Left lung (tissue), 4 donors: ENCODE measurements at regions not wholly inside any gene's neighbourhood (a gene's known extent, or its start where the extent isn't known, plus 50 kb on each side); places are given as distances from the start of the nearest gene placed in this dataset.
A peak's percentile ranks its signal among the peaks of the same experiment; 100 is the strongest.

Experiments
- ATAC-seq: fragments of 200-7000 bp; cut with Tn5 transposase; one replicate; pipeline ENCODE4 v1.9.1; 2020; ENCODE audit warnings: moderate library complexity
- DNase-seq, 4 donors: peaks; one replicate each; pipeline ENCODE4 v3.0.0-alpha.2; 2013 to 2020
- H3K27ac ChIP-seq, 2 donors: fragments of 200-600 bp; sonication (generic) in 1 of 2; one replicate each; pipeline versions ENCODE4 v1.5.0 to v1.8.0; 2020 to 2021
- H3K27me3 ChIP-seq, 2 donors: fragments of 200-600 bp; sonication (generic) in 1 of 2; one replicate each; pipeline versions ENCODE4 v1.5.0 to v1.8.0; 2020 to 2021
- H3K36me3 ChIP-seq, 2 donors: fragments of 200-600 bp; sonication (generic) in 1 of 2; one replicate each; pipeline versions ENCODE4 v1.5.0 to v1.8.0; 2020 to 2021
- H3K4me1 ChIP-seq, 2 donors: fragments of 200-600 bp; one replicate each; pipeline ENCODE4 v1.8.0; 2021
- H3K4me3 ChIP-seq, 2 donors: fragments of 200-600 bp; sonication (generic) in 1 of 2; one replicate each; pipeline versions ENCODE4 v1.5.0 to v1.8.0; 2020 to 2021; ENCODE audit warnings: mild to moderate bottlenecking in 1 of 2
- H3K9me3 ChIP-seq, 2 donors: fragments of 200-600 bp; sonication (generic) in 1 of 2; one replicate each; pipeline versions ENCODE4 v1.5.0 to v1.8.0; 2020 to 2021
- intact Hi-C, 2 donors: fragments of 100-400 bp; cut with DNase I; formaldehyde crosslinking; loops; one replicate each; pipeline versions ENCODE4 v1.11.2 to v1.14.2; 2022
- TF ChIP-seq, protein P1 (sequence below), 2 donors: fragments of 200-600 bp; sonication (generic) in 1 of 2; IDR thresholded peaks; one replicate each; pipeline versions ENCODE4 v1.5.0 to v1.8.0; 2021; ENCODE audit warnings: antibody characterized with exemption in 2 of 2
- donor health status: DM: no; HTN: yes; CAD: no.
- donor health status: DM: no; HTN: no; CAD: no.

DNA sequence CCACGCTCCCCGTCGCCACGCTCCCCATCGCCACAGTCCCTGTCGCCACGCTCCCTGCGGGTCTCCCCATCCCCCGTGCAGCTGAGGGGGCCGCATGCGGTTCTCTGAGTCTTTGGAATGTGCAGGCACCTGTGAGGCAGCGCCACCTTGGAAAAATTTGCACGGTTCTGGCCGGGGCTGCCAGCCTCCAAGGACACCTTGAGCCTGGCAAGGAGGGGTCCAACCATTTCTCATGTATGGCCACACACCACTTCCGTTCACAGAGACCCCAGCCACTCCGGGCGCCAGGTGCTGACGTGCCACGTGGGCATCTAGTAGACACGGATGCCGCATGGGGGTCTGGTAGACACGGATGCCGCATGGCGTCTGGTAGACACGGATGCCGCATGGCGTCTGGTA, 70.5 kb upstream of the ADGRA1 start:
- Histone ChIP-seq H3K27ac (no peak overlapping the region), H3K36me3 (no peaks in the 10 kb centered on the region), H3K4me3 (no peak overlapping the region), H3K9me3 (no peaks in the 10 kb centered on the region), H3K4me1 (peaks cover 0 to 28% of the 10 kb centered on the region in 2 donors), H3K27me3 (peaks cover 0 to 43% of the 10 kb centered on the region in 2 donors)
- no peak for ATAC-seq
- TF ChIP-seq, protein P1, sequence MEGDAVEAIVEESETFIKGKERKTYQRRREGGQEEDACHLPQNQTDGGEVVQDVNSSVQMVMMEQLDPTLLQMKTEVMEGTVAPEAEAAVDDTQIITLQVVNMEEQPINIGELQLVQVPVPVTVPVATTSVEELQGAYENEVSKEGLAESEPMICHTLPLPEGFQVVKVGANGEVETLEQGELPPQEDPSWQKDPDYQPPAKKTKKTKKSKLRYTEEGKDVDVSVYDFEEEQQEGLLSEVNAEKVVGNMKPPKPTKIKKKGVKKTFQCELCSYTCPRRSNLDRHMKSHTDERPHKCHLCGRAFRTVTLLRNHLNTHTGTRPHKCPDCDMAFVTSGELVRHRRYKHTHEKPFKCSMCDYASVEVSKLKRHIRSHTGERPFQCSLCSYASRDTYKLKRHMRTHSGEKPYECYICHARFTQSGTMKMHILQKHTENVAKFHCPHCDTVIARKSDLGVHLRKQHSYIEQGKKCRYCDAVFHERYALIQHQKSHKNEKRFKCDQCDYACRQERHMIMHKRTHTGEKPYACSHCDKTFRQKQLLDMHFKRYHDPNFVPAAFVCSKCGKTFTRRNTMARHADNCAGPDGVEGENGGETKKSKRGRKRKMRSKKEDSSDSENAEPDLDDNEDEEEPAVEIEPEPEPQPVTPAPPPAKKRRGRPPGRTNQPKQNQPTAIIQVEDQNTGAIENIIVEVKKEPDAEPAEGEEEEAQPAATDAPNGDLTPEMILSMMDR (IDR thresholded peaks at IDR 0.05) = no peak
- peak in 1 of 4 donors; percentile 58 for DNase-seq
- intact Hi-C loops = no loop called here

DNA sequence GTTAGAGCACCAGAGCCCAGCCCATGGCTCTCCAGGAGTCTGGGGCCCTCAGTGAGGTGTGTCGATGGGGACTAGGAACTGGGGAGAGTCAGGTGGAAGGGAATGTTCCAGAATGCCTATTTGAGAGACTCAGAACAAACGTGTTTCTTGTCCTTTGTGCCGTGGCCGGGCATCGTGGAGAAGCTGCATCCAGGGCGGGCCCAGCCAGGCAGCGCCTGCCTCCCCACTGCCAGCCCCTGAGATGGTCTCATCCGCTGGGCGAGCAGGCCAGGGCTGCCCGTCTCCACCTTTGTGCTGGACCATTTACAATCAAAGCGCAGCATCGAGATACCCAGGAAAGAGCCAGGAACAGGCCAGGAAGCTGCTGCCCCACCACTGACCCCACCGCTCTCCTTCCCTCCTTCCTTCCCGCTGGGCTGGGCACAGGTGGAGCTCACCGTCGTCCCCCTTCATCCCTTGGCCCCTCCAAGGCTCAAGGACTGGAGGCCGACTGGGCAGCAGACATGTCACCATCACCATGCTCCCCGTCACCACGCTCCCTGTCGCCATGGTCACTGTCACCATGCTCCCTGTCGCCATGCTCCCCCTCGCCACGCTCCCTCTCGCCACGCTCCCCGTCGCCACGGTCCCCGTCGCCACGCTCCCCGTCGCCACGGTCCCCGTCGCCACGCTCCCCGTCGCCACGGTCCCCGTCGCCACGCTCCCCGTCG, 71.1 kb upstream of the ADGRA1 start:
- Histone ChIP-seq H3K36me3 (no peaks in the 10 kb centered on the region), H3K27me3 (peaks cover 0 to 38% of the 10 kb centered on the region in 2 donors), H3K9me3 (no peaks in the 10 kb centered on the region), H3K27ac (no peak overlapping the region), H3K4me1 (peaks cover 0 to 34% of the 10 kb centered on the region in 2 donors), H3K4me3 (no peak overlapping the region)
- intact Hi-C loops = no loop called here
- TF ChIP-seq, protein P1 (IDR thresholded peaks at IDR 0.05) = no peak
- DNase-seq (peak in 1 of 4 donors; percentile 74), ATAC-seq (no peak)

DNA sequence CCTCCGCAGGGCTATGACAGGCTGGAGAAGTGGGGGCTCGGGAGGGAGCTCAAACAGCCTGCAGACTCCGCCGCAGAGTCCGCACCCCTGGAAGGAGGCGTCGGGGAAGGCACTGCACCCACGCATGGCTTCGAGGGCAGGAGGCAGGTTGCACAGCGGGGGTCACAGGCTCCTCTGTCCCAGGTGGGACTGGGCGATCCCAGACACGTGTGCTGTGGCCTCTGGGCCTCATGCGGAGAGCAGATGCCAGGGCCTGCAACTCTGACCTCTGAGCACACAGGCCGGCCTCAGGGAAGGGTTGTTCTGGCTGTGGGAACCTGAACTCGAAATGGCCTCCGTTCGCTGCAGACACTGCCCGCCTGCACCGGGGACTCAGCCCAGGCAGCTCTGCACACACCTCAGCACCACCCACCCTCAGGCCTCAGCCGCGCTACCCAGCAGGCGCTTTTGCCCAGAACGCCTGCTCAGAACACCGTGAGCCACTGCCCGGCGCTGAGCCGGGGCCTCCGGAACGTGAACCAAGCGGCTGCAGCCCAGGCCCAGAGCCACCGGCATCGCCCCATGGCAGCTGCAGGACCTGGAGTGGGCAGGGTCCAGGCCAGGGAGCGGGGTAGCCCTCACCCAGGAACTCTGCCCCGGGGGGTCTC, 71.8 kb upstream of the ADGRA1 start:
- DNase-seq (peak in 1 of 4 donors; percentile 66), ATAC-seq (no peak)
- Histone ChIP-seq H3K4me3 (no peak overlapping the region), H3K9me3 (no peaks in the 10 kb centered on the region), H3K27me3 (peaks cover 0 to 32% of the 10 kb centered on the region in 2 donors), H3K36me3 (no peaks in the 10 kb centered on the region), H3K27ac (no peak overlapping the region), H3K4me1 (peaks cover 0 to 34% of the 10 kb centered on the region in 2 donors)
- intact Hi-C loops = no loop called here
- TF ChIP-seq, protein P1 (IDR thresholded peaks at IDR 0.05) = no peak

DNA sequence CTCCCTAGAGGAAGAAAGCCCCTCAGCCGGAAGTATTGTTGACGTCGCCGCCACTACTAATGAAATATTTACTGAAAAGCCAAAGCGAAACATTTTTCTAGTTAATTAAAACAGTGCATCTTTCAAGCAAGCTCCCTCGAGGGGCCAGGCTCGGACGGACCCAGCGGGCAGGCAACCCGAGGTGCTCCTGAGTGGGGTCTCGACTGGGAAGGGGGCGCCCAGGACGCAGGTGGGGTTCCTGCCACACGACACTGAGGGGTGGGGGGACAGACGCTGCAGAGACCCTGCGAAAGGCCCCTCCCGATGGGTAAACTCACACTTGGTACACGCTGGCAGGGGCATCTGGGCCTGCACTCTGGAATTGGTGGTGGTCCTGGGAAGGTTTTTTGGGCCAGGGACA, 72.4 kb upstream of the ADGRA1 start:
- peaks cover 0 to 26% of the 10 kb centered on the region in 2 donors for H3K27me3 ChIP-seq
- TF ChIP-seq, protein P1 (IDR thresholded peaks at IDR 0.05) = no peak
- DNase-seq (peak in 1 of 4 donors; percentile 73), ATAC-seq (no peak)
- no peak overlapping the region for H3K4me3 ChIP-seq
- H3K4me1 ChIP-seq = peaks cover 0 to 34% of the 10 kb centered on the region in 2 donors
- H3K36me3 ChIP-seq = no peaks in the 10 kb centered on the region
- intact Hi-C loops = no loop called here
- no peaks in the 10 kb centered on the region for H3K9me3 ChIP-seq
- H3K27ac ChIP-seq = no peak overlapping the region

DNA sequence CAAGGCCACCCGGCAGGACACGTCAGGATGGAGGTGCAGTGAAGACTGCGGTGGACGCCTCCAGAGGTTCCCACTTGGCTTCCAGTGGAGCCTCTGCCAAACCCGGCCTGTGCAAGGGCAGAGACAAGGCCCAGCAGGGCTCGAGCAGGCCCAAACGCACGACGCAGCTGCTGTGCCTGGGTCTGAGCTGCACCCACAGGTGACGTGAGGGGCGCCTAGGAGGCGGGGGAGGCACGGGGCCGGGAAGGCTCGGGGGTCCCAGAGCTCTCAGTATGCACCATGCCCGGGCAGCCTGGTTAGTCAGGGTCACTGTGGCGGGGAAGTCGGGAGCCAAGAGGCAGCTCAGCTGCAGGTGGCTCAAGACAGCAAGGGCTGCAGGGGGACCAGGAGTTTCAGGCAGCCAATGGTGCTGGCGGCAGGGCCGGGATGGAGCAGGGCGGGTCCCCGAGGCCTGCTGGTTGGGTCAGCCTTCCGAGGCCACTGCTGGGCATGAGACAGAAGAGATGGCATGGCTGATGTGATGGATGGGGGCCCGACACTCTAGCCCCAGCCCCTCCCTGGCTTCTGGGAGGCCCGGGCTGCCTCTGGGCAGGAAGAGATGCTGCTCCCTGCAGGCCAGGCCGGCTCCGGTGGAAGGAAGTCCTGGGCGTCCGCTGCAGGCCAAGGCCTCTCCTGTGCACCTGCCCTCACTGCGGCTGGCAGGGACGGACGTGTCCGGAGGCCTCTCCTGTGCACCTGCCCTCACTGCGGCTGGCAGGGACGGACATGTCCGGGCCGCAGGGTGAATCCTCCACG, 72.2 kb upstream of the CFAP46 start:
- intact Hi-C loops = no loop called here
- H3K36me3 ChIP-seq = no peaks in the 10 kb centered on the region
- TF ChIP-seq, protein P1 (IDR thresholded peaks at IDR 0.05) = no peak
- H3K27ac ChIP-seq = peak overlapping the region in 1 of 2 donors; percentile 88
- no peaks in the 10 kb centered on the region for H3K9me3 ChIP-seq
- ATAC-seq = no peak
- H3K4me1 ChIP-seq = peaks cover 4 to 38% of the 10 kb centered on the region in 2 donors
- DNase-seq = peak in 1 of 4 donors; percentile 79
- peaks cover 0 to 25% of the 10 kb centered on the region in 2 donors for H3K27me3 ChIP-seq
- H3K4me3 ChIP-seq = no peak overlapping the region
